ENCODE measurements at regions not wholly inside any gene's neighbourhood (a gene's known extent, or its start where the extent isn't known, plus 50 kb on each side); places are given as distances from the start of the nearest gene placed in this dataset.

DNA sequence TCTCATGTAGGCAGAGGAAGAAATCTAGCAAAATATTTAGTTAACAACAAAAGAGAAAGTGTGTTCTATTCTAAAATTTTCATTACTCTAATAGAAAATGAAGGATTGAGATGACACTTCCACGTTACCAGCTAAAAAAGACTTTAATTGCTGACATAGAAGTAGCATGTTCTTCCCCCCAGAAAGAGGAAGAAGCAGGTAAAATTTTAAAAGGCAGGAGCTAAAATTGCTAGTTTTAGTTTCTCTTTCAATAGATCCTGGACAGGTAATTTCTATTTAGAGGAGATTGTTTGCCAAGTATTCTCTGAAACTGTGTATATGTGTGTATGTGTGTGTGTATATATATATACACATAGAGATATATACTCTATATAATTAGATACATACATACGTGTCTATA, 248.1 kb upstream of the FMN2 start:
- peaks cover 15% of the 10 kb centered on the region for H3K4me1 ChIP-seq (ENCODE audit: low read length)
- H3F3A ChIP-seq (ENCODE audit: insufficient read depth, low read length), result peaks cover 10% of the 10 kb centered on the region; the same call in 1 of the 2 replicates
- H3K9ac ChIP-seq (ENCODE audit: low read length), result no peak overlapping the region; the same call in 1 of the 2 replicates
- H3K4me2 ChIP-seq (ENCODE audit: low read depth, low read length), result peak overlapping the region; percentile 48; the same call in 1 of the 2 replicates
- H3K9me3 ChIP-seq (replicated peaks; ENCODE audit: insufficient read depth, low read length), result no peaks in the 10 kb centered on the region
- H3K4me3 ChIP-seq (ENCODE audit: low read length), result peak overlapping the region; percentile 10; the same call in 1 of the 2 replicates
- 0 out of 2 replicates have a peak, but pooled peaks cover 4% of the 10 kb centered on the region for H3K79me2 ChIP-seq (ENCODE audit: low read length)
- peak; percentile 72 for DNase-seq
- TF ChIP-seq EZH2 (optimal IDR thresholded peaks at IDR 0.05; ENCODE audit: low read depth, low read length) (no peak), EZH2phosphoT487 (IDR thresholded peaks at IDR 0.05; ENCODE audit: low read length) (no peak)
- TF ChIP-seq, protein P1, sequence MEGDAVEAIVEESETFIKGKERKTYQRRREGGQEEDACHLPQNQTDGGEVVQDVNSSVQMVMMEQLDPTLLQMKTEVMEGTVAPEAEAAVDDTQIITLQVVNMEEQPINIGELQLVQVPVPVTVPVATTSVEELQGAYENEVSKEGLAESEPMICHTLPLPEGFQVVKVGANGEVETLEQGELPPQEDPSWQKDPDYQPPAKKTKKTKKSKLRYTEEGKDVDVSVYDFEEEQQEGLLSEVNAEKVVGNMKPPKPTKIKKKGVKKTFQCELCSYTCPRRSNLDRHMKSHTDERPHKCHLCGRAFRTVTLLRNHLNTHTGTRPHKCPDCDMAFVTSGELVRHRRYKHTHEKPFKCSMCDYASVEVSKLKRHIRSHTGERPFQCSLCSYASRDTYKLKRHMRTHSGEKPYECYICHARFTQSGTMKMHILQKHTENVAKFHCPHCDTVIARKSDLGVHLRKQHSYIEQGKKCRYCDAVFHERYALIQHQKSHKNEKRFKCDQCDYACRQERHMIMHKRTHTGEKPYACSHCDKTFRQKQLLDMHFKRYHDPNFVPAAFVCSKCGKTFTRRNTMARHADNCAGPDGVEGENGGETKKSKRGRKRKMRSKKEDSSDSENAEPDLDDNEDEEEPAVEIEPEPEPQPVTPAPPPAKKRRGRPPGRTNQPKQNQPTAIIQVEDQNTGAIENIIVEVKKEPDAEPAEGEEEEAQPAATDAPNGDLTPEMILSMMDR (IDR thresholded peaks at IDR 0.05; ENCODE audit: low read length), result no peak
- H3K9me2 ChIP-seq (replicated peaks; ENCODE audit: insufficient read depth, low read length), result no peaks in the 10 kb centered on the region
- H3K27ac ChIP-seq (ENCODE audit: low read length), result peak overlapping the region; percentile 39; the same call in 1 of the 2 replicates
- H3K27me3 ChIP-seq (replicated peaks; ENCODE audit: insufficient read depth, low read length), result no peaks in the 10 kb centered on the region
- no peaks in the 10 kb centered on the region for H3K36me3 ChIP-seq (replicated peaks; ENCODE audit: insufficient read depth, low read length)
- no peak overlapping the region for H2AFZ ChIP-seq (ENCODE audit: low read length)
- H4K20me1 ChIP-seq (ENCODE audit: insufficient read depth, low read length), result no peaks in the 10 kb centered on the region

DNA sequence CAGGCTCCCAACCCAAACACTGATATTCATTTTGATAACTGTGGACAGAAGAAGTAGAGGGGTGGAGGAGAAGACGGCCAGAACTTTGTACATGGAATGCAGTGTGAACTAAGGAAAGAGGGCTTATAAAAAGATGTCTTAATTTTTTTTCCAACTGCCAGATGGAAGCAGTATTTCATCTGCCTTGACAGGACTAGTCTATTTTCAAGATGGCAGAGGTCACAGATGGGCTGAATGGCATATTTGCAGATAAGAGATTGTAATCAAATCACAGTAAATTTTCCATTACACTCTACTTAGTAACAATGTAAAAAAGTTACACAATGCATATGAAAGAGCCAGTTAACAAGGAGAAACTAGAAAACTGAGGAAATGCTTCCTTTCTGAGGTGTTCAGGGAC, 246.8 kb upstream of the FMN2 start:
- H3K4me2 ChIP-seq (ENCODE audit: low read depth, low read length), result no peak overlapping the region
- peaks cover 15% of the 10 kb centered on the region for H3K4me1 ChIP-seq (ENCODE audit: low read length)
- peaks cover 10% of the 10 kb centered on the region; the same call in 1 of the 2 replicates for H3F3A ChIP-seq (ENCODE audit: insufficient read depth, low read length)

DNA sequence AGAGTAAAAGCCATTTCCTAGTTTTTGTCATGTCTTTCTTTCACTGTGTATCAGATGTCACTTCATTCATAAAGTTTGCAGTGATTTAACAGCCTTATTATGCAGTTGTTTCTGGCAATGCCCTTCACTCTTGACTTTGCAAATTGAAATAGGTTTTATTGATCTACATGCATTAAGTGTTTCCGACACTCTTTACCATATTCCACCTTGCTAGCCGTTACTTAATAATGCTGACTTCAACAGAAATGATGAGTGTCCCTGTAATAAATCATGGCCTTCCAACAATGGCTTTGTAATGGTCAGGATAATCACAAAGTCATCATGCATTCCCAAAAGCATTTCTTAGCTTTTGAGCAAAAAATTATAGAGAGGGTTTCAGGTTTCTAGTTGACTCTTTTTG, 236.8 kb upstream of the FMN2 start:
- no peaks in the 10 kb centered on the region for H3F3A ChIP-seq (ENCODE audit: insufficient read depth, low read length)
- DNase-seq, result no peak
- H3K36me3 ChIP-seq (replicated peaks; ENCODE audit: insufficient read depth, low read length), result no peaks in the 10 kb centered on the region
- no peak overlapping the region for H3K4me3 ChIP-seq (ENCODE audit: low read length)
- H3K4me1 ChIP-seq (ENCODE audit: low read length), result no peaks in the 10 kb centered on the region
- H3K9ac ChIP-seq (ENCODE audit: low read length), result no peak overlapping the region
- H3K9me3 ChIP-seq (replicated peaks; ENCODE audit: insufficient read depth, low read length), result no peaks in the 10 kb centered on the region; the same call in 1 of the 2 replicates
- H3K9me2 ChIP-seq (replicated peaks; ENCODE audit: insufficient read depth, low read length), result no peaks in the 10 kb centered on the region
- no peak overlapping the region for H3K27ac ChIP-seq (ENCODE audit: low read length)
- H3K79me2 ChIP-seq (ENCODE audit: low read length), result no peaks in the 10 kb centered on the region
- no peak overlapping the region for H2AFZ ChIP-seq (ENCODE audit: low read length)
- no peaks in the 10 kb centered on the region for H3K27me3 ChIP-seq (replicated peaks; ENCODE audit: insufficient read depth, low read length)
- TF ChIP-seq EZH2 (optimal IDR thresholded peaks at IDR 0.05; ENCODE audit: low read depth, low read length) (no peak), EZH2phosphoT487 (IDR thresholded peaks at IDR 0.05; ENCODE audit: low read length) (no peak)
- TF ChIP-seq, protein P1 (IDR thresholded peaks at IDR 0.05; ENCODE audit: low read length), result no peak
- no peak overlapping the region for H3K4me2 ChIP-seq (ENCODE audit: low read depth, low read length)
- H4K20me1 ChIP-seq (ENCODE audit: insufficient read depth, low read length), result no peaks in the 10 kb centered on the region

More for the DNA sequence above, 246.8 kb upstream of the FMN2 start:
- H3K79me2 ChIP-seq (ENCODE audit: low read length), result 0 out of 2 replicates have a peak, but pooled peaks cover 4% of the 10 kb centered on the region
- H2AFZ ChIP-seq (ENCODE audit: low read length), result no peak overlapping the region
- TF ChIP-seq EZH2phosphoT487 (IDR thresholded peaks at IDR 0.05; ENCODE audit: low read length), result no peak
- TF ChIP-seq, protein P1 (IDR thresholded peaks at IDR 0.05; ENCODE audit: low read length), result no peak
- no peaks in the 10 kb centered on the region for H4K20me1 ChIP-seq (ENCODE audit: insufficient read depth, low read length)
- no peaks in the 10 kb centered on the region for H3K9me2 ChIP-seq (replicated peaks; ENCODE audit: insufficient read depth, low read length)
- DNase-seq, result no peak
- no peaks in the 10 kb centered on the region for H3K36me3 ChIP-seq (replicated peaks; ENCODE audit: insufficient read depth, low read length)
- no peak overlapping the region for H3K4me3 ChIP-seq (ENCODE audit: low read length)
- no peak overlapping the region for H3K27ac ChIP-seq (ENCODE audit: low read length)
- H3K27me3 ChIP-seq (replicated peaks; ENCODE audit: insufficient read depth, low read length), result no peaks in the 10 kb centered on the region
- H3K9ac ChIP-seq (ENCODE audit: low read length), result no peak overlapping the region
- H3K9me3 ChIP-seq (replicated peaks; ENCODE audit: insufficient read depth, low read length), result no peaks in the 10 kb centered on the region
